RPMI8226 (cell line): ENCODE measurements at regions not wholly inside any gene's neighbourhood (a gene's known extent, or its start where the extent isn't known, plus 50 kb on each side); places are given as distances from the start of the nearest gene placed in this dataset.

Experiments used
- DNase-seq: peaks from one replicate; pipeline ENCODE4 v3.0.0-alpha.2; 2015

GRCh38 chr5:175388531-175388930 lies 55.5 kb downstream of the DRD1 start:
- no peak for DNase-seq

DNA sequence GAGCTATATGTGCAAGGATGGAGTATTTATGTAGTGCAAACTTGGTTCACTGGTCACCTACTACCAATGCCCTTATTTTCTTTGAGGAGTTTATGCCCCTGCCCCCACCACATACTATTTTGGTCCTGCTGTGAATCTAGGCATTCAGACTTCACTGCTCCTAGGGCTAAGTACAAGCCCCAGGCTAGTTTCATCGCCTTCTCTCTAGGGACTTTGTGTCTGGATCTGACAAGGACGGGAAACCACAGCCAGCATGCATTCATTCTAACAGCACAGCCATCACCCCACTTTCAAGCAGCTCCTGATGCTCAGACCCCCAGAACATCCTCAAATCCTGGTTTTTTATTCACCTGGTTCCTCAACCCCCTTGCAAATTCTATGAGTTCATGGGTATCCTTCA lies 56.8 kb downstream of the DRD1 start:
- no peak for DNase-seq

DNA sequence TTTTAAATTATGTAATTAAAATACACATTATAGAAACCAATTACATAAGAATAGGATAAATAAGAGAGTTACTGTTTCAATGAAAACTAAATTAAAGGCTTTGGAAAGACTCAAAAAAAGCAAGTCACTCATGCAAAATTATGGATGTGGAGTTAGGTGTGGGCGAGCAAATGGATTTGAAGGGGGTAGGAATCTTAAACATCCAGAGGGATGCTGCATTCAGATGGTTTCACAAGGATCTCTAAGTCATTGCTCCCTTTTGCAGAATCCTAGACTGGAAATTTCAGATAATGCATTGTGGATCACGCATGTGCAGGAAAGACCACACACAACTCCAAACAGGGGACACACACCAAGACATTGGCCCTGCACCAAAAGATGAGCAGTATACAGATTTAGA lies 57.5 kb downstream of the DRD1 start:
- DNase-seq: no peak

DNA sequence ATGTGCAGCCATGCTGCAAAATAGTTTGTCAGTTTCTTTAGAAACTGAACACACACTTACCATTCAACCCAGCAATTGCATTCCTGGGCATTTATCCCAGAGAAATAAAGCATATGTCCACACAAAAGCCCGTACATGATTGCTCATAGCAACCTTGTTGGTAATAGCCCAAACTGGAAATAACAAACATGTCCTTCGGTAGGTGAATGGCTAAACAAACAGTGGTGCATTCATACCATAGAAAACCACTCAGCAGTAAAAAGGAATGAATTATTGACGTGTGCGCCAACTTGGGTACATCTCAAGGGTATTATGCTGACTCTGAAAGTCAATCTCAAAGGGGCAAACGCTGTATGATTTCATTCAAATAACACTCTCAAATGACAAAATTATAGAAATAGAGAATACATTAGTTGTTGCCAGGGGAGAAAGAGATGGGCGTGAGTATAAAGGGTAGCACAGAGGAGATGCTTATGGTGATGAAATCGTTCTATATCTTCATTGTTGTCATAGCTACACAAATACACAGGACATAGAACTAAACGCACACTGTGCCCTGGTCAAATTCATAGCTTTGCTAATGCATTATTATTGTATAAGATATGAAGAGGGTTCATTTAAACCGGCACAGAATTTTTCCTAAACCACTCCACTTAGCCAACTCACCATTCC lies 58.2 kb downstream of the DRD1 start:
- no peak for DNase-seq

DNA sequence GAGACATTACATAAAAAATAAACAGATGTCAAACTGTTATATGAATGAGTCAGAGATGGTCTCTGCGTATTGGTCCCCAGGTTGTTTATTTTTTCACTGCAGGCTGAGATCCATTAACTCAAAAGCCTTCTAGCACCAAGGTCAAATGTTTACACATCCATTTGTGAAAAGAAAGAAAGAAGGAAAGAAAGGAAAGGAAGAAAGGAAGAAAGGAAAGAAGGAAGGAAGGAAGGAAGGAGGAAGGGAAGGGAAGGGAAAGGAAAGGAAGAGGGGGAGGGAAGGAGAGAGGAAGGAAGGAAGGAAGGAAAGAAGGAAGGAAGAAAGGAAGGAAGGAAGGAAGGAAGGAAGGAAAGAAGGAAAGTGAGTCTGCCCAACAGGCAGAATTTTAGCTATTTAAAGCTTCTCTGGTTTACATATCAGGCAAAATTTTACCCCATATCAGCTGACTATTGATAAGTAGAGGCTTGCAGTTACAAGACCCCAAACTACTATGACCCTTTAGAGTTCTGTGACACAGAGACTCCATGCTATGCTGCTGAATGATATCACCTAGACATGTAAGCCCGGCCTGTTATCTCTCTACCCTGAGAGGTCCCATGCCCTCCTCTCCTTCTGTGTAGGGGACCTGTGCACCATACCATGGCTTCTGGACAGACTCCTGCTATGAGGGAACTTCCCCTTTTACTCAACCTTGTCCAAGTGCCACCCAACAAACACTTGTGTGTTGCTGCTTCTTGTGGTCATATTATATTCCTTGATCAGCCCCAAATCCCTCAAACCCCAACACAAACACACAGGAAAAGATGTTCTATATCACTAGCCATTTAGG lies 59.0 kb downstream of the DRD1 start:
- DNase-seq: no peak

DNA sequence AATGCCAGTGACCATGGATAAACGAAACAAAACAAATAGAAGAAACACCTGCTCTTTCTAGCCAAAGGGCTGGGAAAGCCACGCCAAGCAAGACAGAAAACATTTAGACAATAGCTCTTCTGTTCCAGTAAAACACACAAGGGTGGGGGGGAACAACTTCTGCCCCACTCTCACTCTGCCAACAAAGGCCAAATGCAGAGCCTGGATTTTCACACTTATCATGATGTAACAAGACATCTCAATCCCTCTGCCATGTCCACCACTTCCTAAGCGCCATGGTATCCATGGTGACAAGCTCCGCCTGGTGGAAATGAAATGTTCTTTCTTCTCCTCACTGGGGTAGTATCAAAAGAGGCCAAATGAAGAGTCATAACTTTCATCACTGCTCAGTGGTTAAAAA lies 60.6 kb downstream of the DRD1 start:
- peak; percentile 11 for DNase-seq

DNA sequence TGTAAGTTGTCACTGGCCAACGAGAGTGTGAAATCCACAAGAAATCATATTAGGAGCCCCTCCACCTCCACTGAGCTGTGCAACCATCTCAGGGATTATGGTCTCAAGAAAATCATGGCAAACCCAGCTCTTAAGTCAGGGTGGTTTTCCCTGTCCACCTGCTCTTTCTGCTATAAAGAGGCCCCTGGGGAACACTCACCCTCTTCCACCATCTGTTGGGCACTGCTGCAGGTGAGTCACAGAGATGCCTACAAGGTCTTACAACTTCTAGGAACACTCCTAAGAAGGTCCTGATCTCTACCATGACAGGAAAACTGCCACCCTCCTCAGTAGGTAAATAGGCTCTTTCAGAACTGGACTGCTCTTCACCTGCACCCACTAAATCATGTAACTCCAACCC lies 61.8 kb downstream of the DRD1 start:
- DNase-seq: no peak

DNA sequence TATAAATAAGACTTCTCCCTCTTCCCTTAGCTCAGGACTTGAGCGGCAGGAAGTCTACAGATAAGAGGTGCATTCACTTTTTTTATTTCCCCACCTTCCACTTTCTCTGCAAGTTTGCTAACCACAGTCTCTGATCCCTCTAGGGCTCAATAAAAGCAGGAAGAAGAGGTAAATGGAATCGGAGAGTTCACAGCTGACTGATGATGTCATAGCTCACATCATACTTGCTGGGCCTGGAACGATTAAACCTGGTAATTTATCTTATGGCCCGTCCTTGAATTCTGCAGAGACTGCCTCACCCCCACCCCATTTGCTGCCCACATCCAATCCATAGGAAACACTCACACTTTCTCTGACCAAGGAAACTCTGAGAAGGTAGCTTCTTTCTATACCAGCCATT lies 62.9 kb downstream of the DRD1 start:
- no peak for DNase-seq

GRCh38 chr5:175380701-175381100 lies 63.3 kb downstream of the DRD1 start:
- DNase-seq: no peak

GRCh38 chr5:175379867-175380266 lies 64.1 kb downstream of the DRD1 start:
- DNase-seq: no peak

DNA sequence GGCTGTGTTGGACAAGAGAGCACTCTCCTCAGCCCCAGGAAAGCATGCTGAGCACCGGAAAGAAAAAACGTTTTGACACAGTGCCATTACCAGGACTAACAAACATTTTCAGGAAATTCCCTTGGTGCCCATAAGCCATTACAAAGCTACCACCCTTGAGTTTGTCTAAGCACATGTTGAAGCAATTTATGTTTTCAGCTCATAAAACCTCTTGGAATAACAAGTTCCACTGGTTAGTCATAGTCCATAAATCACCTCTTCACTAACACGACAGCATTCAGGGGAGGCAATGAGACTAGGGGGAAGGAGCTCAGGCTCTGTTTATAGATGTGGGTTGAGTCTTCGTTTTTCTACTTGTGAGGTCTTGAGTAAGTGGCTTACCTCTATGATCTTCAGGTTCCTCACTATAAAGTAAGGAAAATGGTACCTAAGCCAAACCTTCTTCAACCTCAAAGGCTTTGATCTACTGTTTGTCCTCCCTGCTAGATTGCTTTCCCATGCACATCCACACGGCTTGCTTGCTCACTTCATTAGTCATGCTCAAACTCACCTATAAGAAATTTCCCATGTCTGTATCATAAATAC lies 65.4 kb downstream of the DRD1 start:
- DNase-seq: no peak

- DNase-seq: no peak
Measured at GRCh38 chr5:175377816-175378215, 66.2 kb downstream of the DRD1 start.

DNA sequence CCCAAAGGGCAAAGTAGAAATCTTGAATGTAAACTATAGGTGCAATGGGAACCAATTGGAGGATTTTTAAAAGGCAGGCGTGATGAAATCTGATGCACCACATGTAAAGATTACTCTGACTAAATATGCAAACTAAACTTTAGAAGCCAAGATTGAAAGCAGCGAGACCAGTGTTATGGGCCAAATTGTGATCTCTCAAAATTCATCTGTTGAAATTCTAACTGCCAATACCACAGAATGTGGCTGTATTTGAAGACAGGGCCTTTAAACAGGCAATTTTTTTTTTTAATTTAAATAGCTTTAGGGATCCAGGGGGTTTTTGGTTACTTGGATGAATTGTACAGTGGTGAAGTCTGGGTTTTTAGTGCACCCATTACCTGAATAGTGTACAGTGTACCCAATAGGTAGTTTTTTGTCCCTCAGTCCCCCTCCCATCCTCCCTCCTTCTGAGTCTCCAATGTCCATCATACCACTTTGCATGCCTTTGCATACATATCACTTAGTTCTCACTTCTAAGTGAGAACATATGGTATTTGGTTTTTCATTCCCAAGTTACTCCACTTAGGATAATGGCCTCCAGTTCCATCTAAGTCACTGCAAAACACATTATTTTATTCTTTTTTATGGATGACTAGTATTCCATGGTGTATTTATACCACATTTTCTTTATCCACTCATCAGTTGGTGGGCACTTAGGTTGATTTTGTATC lies 69.7 kb downstream of the DRD1 start:
- DNase-seq: no peak

- DNase-seq: no peak
Measured at GRCh38 chr5:175365866-175366265, 78.1 kb downstream of the DRD1 start.

DNA sequence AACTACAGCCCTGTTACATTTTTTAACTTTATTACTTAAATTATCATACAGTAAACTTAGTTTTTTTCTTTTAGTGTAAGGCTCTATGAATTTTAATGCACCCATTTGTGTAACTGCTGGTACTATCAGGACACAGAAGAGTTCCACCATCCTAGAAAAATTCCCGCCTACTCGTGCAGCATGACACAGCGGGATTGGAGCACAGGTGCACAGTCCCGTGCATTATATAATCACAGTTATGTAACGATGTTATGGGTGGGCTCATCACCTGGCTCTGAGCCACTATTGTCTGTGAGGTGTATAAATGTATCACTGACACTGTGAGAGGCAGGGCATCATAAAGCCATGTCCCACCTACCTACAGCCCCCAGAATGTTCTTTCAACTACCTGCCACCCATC lies 80.7 kb downstream of the DRD1 start:
- no peak for DNase-seq

GRCh38 chr5:175357995-175358394 lies 86.0 kb downstream of the DRD1 start:
- no peak for DNase-seq

DNA sequence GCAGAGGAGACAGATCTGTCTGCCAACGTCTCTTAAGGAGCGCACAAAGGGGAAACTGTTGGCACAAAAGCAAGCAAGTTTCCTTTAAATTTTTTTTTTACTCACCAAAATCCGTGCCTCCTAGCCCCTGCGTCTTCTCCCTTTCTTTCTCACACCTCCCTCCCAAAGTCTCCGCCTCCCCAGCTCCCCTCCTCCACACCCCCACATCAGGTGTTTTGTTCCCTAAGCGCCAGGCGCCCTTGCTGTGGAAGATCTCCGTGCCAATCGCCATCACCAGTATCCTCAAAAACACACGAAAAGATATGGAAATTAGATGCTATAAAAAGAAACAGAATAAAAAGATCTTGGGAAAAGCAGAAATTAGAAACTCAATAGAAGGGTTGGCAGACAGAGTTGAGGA lies 87.6 kb downstream of the DRD1 start:
- no peak for DNase-seq

DNA sequence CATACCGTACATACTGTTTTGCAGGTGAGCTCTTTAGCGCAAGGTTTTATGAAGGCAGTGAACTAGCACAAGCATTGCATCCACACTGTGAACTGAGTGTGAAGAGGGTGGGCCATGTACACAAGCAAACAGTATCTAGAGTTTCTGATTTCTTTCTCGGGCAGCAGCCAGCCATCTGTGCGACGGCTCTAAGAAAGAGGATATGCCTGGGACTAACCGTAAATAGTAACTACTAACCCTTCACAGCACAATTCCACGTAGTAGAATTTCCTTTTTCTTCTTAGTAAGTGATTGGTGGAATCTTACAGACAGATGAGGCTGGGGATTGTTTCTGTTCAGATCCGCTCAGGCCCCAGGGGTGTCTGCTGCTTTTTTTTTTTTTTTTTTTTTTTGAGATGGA lies 89.0 kb downstream of the DRD1 start:
- no peak for DNase-seq

- DNase-seq: no peak
Measured at GRCh38 chr5:175353926-175354325, 90.1 kb downstream of the DRD1 start.

- no peak for DNase-seq
Measured at GRCh38 chr5:175351897-175352590, 91.9 kb downstream of the DRD1 start.

DNA sequence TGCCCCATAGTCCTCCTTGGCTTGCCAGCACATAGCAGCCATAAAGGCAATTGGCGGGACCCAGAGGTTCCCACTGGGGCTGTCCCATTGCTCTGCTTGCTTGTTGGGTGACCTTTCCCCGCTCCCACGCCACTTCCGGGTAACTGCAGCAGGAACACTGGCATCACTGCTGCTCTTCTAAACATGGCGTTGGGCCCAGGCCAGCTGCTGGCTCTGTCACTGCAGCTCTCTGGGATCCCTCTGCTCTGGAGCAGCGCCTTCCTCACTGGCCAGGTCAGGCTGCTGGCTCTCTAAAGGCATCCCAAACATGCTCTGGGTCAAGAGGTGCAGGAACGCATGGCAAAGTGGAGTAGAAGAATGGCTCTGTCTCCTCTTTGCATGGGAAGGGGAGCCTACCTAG lies 92.9 kb downstream of the DRD1 start:
- DNase-seq: no peak

DNA sequence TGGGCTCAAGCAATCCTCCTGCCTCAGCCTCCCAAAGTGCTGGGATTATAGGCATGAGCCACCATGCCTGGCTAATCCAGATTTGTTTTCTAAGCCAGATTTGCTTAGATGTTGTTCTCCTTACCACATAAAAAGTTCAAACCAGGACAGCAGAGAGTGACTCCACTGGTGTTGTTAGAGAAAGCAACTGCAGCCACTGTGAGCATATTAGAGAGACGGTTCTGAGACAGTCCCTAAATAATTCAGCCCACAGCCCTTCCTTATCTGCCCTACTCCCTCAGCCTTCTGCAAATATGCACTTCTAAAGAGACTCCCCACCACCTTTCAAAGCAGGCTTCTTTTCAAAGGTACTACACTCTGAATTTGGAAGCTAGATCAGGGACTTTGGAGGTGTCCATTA lies 96.1 kb downstream of the DRD1 start:
- no peak for DNase-seq

GRCh38 chr5:175347027-175347426 lies 97.0 kb downstream of the DRD1 start:
- no peak for DNase-seq
